ENCODE measurements at regions not wholly inside any gene's neighbourhood (a gene's known extent, or its start where the extent isn't known, plus 50 kb on each side); places are given as distances from the start of the nearest gene placed in this dataset.

DNA sequence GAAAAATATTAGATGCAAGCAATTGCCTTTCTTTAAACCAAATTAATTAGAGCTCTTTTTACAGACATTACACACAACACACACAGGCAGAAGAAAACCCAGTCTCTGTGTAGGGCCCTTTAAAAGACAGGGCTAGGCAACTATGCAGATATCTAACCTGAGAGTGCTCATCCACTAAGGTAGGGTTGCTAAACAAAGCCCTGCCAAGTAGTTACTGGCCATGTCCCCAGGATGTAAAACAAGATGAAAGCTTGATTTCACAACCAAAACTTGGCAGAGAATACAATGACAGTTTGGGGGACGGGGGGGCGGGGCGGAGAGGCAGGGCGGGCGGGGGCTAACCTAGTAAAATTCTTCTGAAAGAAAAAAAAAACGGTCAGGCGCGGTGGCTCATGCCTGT lies 669.0 kb upstream of the CA10 start:
- Histone ChIP-seq H3K4me3 (ENCODE audit: insufficient read depth in 1 of 2, low read depth in 1 of 2, low read length in 2 of 2) (no peak overlapping the region), H3K4ac (ENCODE audit: low read depth in 1 of 2, low read length in 2 of 2) (no peak overlapping the region), H3K4me2 (ENCODE audit: low read length, poor library complexity, severe bottlenecking) (no peak overlapping the region), H2BK12ac (ENCODE audit: low read length in 2 of 2) (no peak overlapping the region), H2AFZ (ENCODE audit: low read depth, low read length) (no peak overlapping the region), H4K8ac (ENCODE audit: low read length) (no peak overlapping the region), H3K14ac (ENCODE audit: low read length in 2 of 2) (no peak overlapping the region), H3K9ac (ENCODE audit: low read length) (no peak overlapping the region), H3K23ac (ENCODE audit: low read length in 2 of 2) (no peak overlapping the region), H3K36me3 (ENCODE audit: control insufficient read depth in 1 of 2, insufficient read depth in 2 of 2, low read depth in 1 of 2, low read length in 2 of 2) (no peaks in the 10 kb centered on the region), H3K27ac (ENCODE audit: low read length, poor library complexity, severe bottlenecking) (no peak overlapping the region), H2BK15ac (ENCODE audit: low read depth, poor library complexity, severe bottlenecking) (no peak overlapping the region), H4K91ac (ENCODE audit: low read length) (no peak overlapping the region), H3K79me1 (replicated peaks; ENCODE audit: low read length, poor library complexity, severe bottlenecking) (no peaks in the 10 kb centered on the region), H3K9me3 (ENCODE audit: control insufficient read depth, low read length) (no peaks in the 10 kb centered on the region), H2BK5ac (ENCODE audit: low read depth, low read length, poor library complexity, severe bottlenecking) (no peak overlapping the region), H3K18ac (ENCODE audit: low read depth in 1 of 2, low read length in 2 of 2) (no peak overlapping the region), H3K27me3 (ENCODE audit: control insufficient read depth in 1 of 2, insufficient read depth in 1 of 2, low read length in 2 of 2) (no peaks in the 10 kb centered on the region), H2BK120ac (ENCODE audit: low read depth, low read length) (no peak overlapping the region), H3K4me1 (ENCODE audit: control insufficient read depth, insufficient read depth, low read depth, low read length) (no peaks in the 10 kb centered on the region), H2AK5ac (ENCODE audit: low read length, severe bottlenecking) (no peak overlapping the region)
- 92% methylated on average over 8 of the region's 8 CpGs for WGBS
- DNase-seq: no peak

DNA sequence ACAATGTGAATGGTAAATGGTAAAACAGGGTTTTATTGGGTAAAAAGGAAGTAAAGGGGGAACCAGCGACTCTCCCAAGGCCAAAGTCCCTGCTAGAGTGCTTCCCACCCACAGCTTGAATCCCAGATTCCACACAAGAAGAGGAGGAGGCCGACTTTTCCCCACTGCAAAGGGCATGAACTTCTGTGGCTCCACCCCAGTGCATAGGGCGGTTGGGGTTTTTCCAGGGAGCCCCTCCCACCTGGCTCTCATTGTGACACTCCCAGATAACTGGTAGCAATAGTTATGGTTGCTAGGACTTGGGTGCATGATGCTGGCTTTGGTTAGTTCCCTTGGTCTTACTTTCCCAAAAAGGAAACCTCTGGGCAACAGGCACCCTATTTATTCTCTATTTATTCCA lies 666.0 kb upstream of the CA10 start:
- H3K4me3 ChIP-seq (ENCODE audit: insufficient read depth in 1 of 2, low read depth in 1 of 2, low read length in 2 of 2): no peak overlapping the region
- WGBS: 20% methylated on average over 1 of the region's 3 CpGs
- no peaks in the 10 kb centered on the region for H3K79me1 ChIP-seq (replicated peaks; ENCODE audit: low read length, poor library complexity, severe bottlenecking)
- no peak overlapping the region for H3K27ac ChIP-seq (ENCODE audit: low read length, poor library complexity, severe bottlenecking)
- no peak overlapping the region for H3K14ac ChIP-seq (ENCODE audit: low read length in 2 of 2)
- H3K4me1 ChIP-seq (ENCODE audit: control insufficient read depth, insufficient read depth, low read depth, low read length): no peaks in the 10 kb centered on the region
- H3K4me2 ChIP-seq (ENCODE audit: low read length, poor library complexity, severe bottlenecking): no peak overlapping the region
- H3K36me3 ChIP-seq (ENCODE audit: control insufficient read depth in 1 of 2, insufficient read depth in 2 of 2, low read depth in 1 of 2, low read length in 2 of 2): no peaks in the 10 kb centered on the region
- H3K23ac ChIP-seq (ENCODE audit: low read length in 2 of 2): no peak overlapping the region
- no peaks in the 10 kb centered on the region for H3K9me3 ChIP-seq (ENCODE audit: control insufficient read depth, low read length)
- no peak overlapping the region for H2AFZ ChIP-seq (ENCODE audit: low read depth, low read length)
- no peak overlapping the region for H2BK5ac ChIP-seq (ENCODE audit: low read depth, low read length, poor library complexity, severe bottlenecking)
- H3K18ac ChIP-seq (ENCODE audit: low read depth in 1 of 2, low read length in 2 of 2): no peak overlapping the region
- no peak overlapping the region for H2BK120ac ChIP-seq (ENCODE audit: low read depth, low read length)
- no peak overlapping the region for H4K8ac ChIP-seq (ENCODE audit: low read length)
- H4K91ac ChIP-seq (ENCODE audit: low read length): no peak overlapping the region
- DNase-seq: no peak
- no peak overlapping the region for H2BK15ac ChIP-seq (ENCODE audit: low read depth, poor library complexity, severe bottlenecking)
- no peak overlapping the region for H2AK5ac ChIP-seq (ENCODE audit: low read length, severe bottlenecking)
- H3K9ac ChIP-seq (ENCODE audit: low read length): no peak overlapping the region
- H2BK12ac ChIP-seq (ENCODE audit: low read length in 2 of 2): no peak overlapping the region
- no peaks in the 10 kb centered on the region for H3K27me3 ChIP-seq (ENCODE audit: control insufficient read depth in 1 of 2, insufficient read depth in 1 of 2, low read length in 2 of 2)
- H3K4ac ChIP-seq (ENCODE audit: low read depth in 1 of 2, low read length in 2 of 2): no peak overlapping the region

DNA sequence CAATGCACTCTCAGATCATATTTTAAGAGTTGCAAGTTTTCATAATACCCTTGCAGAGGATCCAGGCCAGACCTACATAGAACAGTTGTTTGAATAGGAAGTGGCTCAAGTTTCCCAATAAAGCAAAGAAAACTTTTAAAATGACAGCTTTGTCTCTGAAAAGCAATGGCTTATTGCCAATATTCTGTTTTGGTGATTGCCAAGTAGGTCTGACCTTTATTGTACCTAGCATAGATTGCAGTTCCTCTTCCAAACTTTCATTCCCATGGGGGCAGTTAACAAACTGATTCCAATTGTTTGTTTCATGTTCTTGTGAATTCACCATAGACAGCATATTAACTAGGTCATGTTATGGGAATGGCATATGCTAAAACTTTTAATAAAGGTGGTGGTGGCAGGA lies 664.6 kb upstream of the CA10 start:
- Histone ChIP-seq H2AFZ (ENCODE audit: low read depth, low read length) (no peak overlapping the region), H2AK5ac (ENCODE audit: low read length, severe bottlenecking) (no peak overlapping the region), H3K23ac (ENCODE audit: low read length in 2 of 2) (no peak overlapping the region), H3K9me3 (ENCODE audit: control insufficient read depth, low read length) (no peaks in the 10 kb centered on the region), H3K27me3 (ENCODE audit: control insufficient read depth in 1 of 2, insufficient read depth in 1 of 2, low read length in 2 of 2) (no peaks in the 10 kb centered on the region), H3K18ac (ENCODE audit: low read depth in 1 of 2, low read length in 2 of 2) (no peak overlapping the region), H3K4me3 (ENCODE audit: insufficient read depth in 1 of 2, low read depth in 1 of 2, low read length in 2 of 2) (no peak overlapping the region), H2BK12ac (ENCODE audit: low read length in 2 of 2) (no peak overlapping the region), H3K4ac (ENCODE audit: low read depth in 1 of 2, low read length in 2 of 2) (no peak overlapping the region), H3K27ac (ENCODE audit: low read length, poor library complexity, severe bottlenecking) (no peak overlapping the region), H4K8ac (ENCODE audit: low read length) (no peak overlapping the region), H3K4me2 (ENCODE audit: low read length, poor library complexity, severe bottlenecking) (no peak overlapping the region), H2BK15ac (ENCODE audit: low read depth, poor library complexity, severe bottlenecking) (no peak overlapping the region), H3K14ac (ENCODE audit: low read length in 2 of 2) (no peak overlapping the region), H3K4me1 (ENCODE audit: control insufficient read depth, insufficient read depth, low read depth, low read length) (no peaks in the 10 kb centered on the region), H4K91ac (ENCODE audit: low read length) (no peak overlapping the region), H3K79me1 (replicated peaks; ENCODE audit: low read length, poor library complexity, severe bottlenecking) (no peaks in the 10 kb centered on the region), H2BK120ac (ENCODE audit: low read depth, low read length) (no peak overlapping the region), H3K9ac (ENCODE audit: low read length) (no peak overlapping the region), H3K36me3 (ENCODE audit: control insufficient read depth in 1 of 2, insufficient read depth in 2 of 2, low read depth in 1 of 2, low read length in 2 of 2) (no peaks in the 10 kb centered on the region), H2BK5ac (ENCODE audit: low read depth, low read length, poor library complexity, severe bottlenecking) (no peak overlapping the region)
- no peak for DNase-seq

DNA sequence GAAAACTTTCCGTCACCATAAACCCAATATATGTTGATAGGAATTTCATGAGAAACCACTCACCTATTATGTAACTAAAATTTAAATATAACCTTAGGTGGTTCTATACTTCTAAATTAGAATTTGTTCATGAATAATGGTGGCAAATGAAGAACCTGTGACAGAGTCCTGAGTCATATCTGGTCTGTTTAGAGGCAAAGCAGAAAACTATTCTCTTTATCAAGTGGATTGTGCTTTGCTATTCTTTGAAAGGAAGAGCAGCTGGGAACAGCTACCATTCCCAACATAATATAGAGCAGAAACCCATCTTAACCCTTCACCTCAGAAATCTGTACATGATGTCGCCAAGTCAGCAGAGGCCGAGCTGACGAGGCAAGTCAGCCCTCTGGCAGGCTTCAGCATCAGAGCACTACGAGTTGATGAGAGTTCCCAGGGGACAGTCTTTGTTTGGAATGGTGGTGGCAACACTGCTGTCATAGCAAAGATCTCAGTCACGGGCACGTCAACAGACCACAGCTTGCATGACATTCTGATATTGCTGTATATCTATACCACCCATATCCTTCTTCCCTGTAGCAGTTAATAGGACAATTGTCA lies 631.9 kb upstream of the CA10 start:
- no peak overlapping the region for H2BK120ac ChIP-seq (ENCODE audit: low read depth, low read length)
- H3K4me1 ChIP-seq (ENCODE audit: control insufficient read depth, insufficient read depth, low read depth, low read length): no peaks in the 10 kb centered on the region
- no peak overlapping the region for H2BK12ac ChIP-seq (ENCODE audit: low read length in 2 of 2)
- no peak overlapping the region for H3K23ac ChIP-seq (ENCODE audit: low read length in 2 of 2)
- no peak overlapping the region for H2BK15ac ChIP-seq (ENCODE audit: low read depth, poor library complexity, severe bottlenecking)
- H3K4me3 ChIP-seq (ENCODE audit: insufficient read depth in 1 of 2, low read depth in 1 of 2, low read length in 2 of 2): no peak overlapping the region
- H3K4me2 ChIP-seq (ENCODE audit: low read length, poor library complexity, severe bottlenecking): no peak overlapping the region
- H2AK5ac ChIP-seq (ENCODE audit: low read length, severe bottlenecking): no peak overlapping the region
- DNase-seq: no peak
- H3K14ac ChIP-seq (ENCODE audit: low read length in 2 of 2): no peak overlapping the region
- no peak overlapping the region for H3K9ac ChIP-seq (ENCODE audit: low read length)
- no peak overlapping the region for H2BK5ac ChIP-seq (ENCODE audit: low read depth, low read length, poor library complexity, severe bottlenecking)
- no peaks in the 10 kb centered on the region for H3K79me1 ChIP-seq (replicated peaks; ENCODE audit: low read length, poor library complexity, severe bottlenecking)
- peaks cover 13% of the 10 kb centered on the region for H3K9me3 ChIP-seq (ENCODE audit: control insufficient read depth, low read length)
- no peak overlapping the region for H3K4ac ChIP-seq (ENCODE audit: low read depth in 1 of 2, low read length in 2 of 2)
- WGBS: 5% methylated on average over 4 of the region's 7 CpGs
- H3K18ac ChIP-seq (ENCODE audit: low read depth in 1 of 2, low read length in 2 of 2): no peak overlapping the region
- no peaks in the 10 kb centered on the region for H3K27me3 ChIP-seq (ENCODE audit: control insufficient read depth in 1 of 2, insufficient read depth in 1 of 2, low read length in 2 of 2)
- H3K27ac ChIP-seq (ENCODE audit: low read length, poor library complexity, severe bottlenecking): no peak overlapping the region
- no peak overlapping the region for H2AFZ ChIP-seq (ENCODE audit: low read depth, low read length)
- H3K36me3 ChIP-seq (ENCODE audit: control insufficient read depth in 1 of 2, insufficient read depth in 2 of 2, low read depth in 1 of 2, low read length in 2 of 2): no peaks in the 10 kb centered on the region
- H4K8ac ChIP-seq (ENCODE audit: low read length): no peak overlapping the region
- no peak overlapping the region for H4K91ac ChIP-seq (ENCODE audit: low read length)

Data from mesenchymal stem cell (in vitro differentiated cells and primary cell).